Stimulated activated CD4-positive, alpha-beta T cell treated with anti-CD3 and anti-CD28 coated beads, TNF-alpha, amount 100 ng/mL, for 4 hours (primary cell): ENCODE measurements at regions not wholly inside any gene's neighbourhood (a gene's known extent, or its start where the extent isn't known, plus 50 kb on each side); places are given as distances from the start of the nearest gene placed in this dataset.
A peak's percentile ranks its signal among the peaks of the same experiment; 100 is the strongest.
"Not testable (repeated sequence)": the region's sequence is repeated elsewhere in the genome, so short reads cannot be mapped to it uniquely, and the experiment has no call there.

Experiments
- DNase-seq, 3 experiments: peaks; one replicate each; pipeline ENCODE4 v3.0.0-alpha.2; 2020; ENCODE audit warnings: low read depth in 3 of 3

DNA sequence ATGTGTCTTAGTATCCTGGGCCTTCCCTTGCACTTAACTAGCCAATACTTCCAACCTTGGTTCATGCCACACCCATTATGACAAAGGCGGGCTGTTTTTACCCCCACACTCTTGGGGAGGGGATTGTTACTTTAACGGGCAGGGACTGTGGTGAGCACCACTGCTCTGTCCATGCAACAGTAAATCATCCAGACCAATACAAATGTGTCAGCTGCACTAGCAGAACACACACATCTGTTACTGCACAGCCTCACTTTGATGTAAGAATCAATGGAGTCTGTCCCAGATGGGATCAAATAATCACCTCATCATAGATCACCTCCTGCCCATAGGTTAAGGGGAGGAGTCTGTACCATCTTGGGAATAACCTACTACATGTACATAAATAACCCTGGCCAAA lies 58.1 kb downstream of the NPAP1 start:
- no peak for DNase-seq

DNA sequence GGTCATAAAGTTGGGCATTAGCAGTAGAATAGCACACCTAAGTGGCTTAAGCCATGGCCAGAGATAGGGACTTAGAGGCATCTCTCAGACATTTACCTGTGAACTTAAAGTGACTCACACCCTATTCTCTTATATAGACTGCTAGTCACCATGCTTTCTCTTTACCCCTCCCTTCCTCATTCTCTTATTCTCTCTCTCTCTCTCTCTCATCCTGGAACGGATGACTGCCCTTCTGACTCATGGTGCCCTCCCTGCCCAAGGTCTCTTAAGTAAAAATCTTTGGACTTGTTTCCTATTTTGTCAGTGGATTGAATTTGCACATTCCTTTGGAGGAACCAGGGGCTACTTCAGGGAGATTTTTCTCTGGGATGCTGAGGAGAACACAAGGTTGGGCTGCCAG lies 58.8 kb downstream of the NPAP1 start:
- no peak for DNase-seq

- no peak for DNase-seq
Measured at GRCh38 chr15:24745290-24745689, 69.7 kb downstream of the NPAP1 start.

DNA sequence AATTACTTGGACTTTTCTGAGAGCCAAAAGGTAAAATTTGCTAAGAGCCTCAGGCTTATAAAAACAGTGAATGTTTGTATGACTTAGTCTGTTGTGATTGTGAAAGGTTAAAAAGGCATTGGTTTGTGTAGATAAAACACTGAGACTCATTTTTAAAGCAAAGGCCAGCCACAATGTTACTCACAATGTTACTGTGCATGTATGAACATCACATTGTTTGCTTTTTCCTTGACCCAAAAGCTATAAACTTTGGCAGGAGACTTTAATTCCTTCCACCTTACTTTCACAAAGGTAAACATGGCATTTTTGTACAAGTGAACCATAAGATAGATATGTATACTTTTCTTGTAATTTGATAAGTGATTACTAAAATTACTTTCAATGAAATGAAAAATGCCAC lies 70.5 kb downstream of the NPAP1 start:
- no peak for DNase-seq

GRCh38 chr15:24747376-24747775 lies 71.8 kb downstream of the NPAP1 start:
- DNase-seq, result no peak

GRCh38 chr15:24748812-24749439 lies 73.4 kb downstream of the NPAP1 start:
- DNase-seq, result no peak

DNA sequence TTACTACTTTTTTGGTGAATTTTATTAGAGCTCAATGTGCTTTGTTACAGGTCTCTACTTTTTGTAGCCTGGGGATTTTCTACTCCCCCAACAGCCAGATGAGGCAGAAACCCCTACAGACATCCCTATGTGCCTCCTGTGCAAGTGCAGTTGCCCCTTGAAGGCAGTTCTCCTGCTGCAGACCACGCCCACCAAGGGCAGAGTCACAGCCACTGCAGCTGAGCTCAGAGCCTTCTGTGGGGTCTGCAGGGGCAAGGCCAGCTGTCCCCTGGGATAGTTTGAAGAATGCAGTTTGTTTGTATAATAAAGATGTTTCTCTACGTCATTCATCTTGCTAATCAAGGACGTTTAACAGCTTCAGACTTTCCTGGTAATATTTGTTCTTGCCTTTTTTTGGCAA lies 76.8 kb downstream of the NPAP1 start:
- no peak for DNase-seq

DNA sequence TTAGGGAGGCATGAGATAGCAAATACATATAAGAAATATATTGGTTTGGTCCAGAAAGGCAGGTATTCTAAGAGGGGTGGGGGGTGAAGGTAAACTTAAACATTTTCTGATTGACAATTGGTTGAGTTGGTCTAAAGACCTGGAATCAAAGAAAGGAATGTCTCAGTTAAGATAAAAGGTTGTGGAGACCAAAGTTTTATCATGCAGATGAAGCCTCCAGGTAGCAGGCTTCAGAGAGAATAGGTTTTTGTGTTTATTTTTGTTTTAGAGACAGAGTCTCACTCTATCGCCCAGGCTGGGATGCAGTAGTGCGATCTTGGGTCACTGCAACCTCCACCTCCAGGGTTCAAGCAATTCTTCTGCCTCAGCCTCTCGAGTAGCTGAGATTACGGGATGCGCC lies 80.5 kb downstream of the NPAP1 start:
- no peak for DNase-seq

- DNase-seq, result no peak
Measured at GRCh38 chr15:24760066-24760465, 84.5 kb downstream of the NPAP1 start.

- no peak for DNase-seq
Measured at GRCh38 chr15:24761704-24762302, 86.2 kb downstream of the NPAP1 start.

DNA sequence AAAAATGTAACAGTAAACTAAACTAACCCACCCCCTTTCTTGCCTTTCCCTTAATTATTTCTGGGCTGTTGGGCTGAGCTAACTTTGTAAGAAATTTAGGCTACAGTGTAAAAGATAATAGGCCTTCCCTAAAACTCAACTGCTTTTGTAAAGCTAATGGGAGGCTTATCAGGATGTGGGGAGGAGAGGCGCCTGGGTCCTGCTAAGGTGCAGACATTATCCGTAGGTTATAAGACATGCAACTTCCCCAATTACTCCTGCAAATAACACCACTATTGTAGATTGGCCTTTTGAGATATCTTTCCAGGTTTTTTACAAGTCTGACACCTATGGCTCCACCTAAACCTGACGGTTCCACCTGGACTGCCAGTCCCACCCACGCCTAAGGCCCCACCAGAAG lies 88.3 kb downstream of the NPAP1 start:
- DNase-seq, result no peak

- no peak for DNase-seq
Measured at GRCh38 chr15:24764375-24765171, 89.0 kb downstream of the NPAP1 start.

DNA sequence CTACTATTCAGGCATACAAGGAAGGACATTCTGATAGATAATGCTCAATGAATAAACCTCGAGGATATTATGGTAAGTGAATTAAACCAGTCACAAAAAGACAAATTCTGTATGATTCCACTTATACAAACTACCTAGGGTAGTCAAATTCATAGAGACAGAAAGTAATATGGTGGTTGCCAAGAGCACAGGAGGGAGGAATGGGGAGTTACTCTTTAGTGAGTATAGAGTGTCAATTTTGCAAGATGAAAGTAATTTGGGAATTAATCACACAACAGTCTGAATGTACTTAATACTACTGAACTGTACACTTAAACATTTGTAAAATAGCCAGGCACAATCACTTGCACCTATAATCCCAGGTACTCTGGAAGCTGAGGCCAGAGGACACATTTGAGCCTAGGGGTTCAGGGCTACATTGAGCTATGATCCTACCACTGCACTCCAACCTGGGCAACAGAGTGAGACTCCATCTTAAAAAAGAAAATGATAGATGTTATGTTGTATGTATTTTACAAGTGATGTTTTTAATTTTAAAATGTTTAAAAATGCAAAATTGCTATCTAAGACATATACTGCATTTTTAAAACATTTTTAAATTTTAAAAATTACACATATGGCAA lies 91.0 kb downstream of the NPAP1 start:
- DNase-seq, result no peak

DNA sequence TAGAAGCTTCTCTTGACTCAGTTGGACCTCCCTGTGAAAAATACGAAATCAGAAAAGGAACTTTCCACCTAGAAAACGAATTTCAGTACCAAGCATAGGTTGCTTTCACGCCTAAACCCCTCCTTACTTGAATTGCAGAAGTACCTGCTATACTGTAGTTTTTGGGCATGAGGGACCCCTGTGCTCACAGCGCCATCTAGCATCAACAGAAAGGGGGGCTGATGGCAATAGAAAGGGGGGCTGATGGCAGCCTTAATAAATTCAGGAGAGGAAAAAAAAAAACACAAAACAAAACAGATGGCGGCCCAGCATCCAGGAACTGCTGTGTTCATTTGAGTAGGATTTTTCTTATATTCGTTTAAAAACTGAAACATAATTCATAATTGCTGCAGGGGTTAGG lies 96.7 kb downstream of the NPAP1 start:
- no peak for DNase-seq

DNA sequence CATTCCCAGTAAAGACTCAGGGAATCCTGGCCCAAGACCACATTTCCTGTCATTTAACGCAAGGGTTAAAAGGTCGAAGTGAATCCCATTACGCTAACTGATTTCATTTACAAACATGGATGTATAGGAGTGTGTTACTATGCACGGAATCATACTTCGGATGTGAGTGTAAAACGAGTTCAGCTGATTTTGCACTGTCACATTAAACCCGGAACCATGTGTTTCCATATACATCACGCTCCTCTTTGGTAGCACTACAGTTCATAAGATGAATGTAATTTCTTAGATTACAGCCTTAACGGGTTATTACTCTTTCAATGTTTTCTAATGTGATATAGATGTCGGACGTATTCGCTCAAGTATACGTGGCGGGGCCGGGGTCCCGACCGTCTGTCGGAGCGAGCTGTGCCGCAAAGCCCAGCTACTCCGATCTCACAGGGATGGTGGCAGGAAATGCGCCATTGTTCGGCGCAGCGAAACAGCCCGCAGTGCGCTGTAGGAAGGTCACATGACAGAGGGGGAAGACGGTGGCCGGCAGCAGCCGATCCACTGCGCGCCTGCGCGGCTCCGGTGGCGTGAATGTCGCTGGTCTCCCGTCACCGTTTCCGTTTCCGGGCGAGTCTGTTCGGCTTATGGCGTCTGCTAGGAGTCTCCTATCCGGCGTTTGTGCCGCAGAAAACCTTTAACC lies 97.3 kb downstream of the NPAP1 start:
- peak; percentile 2 to 29 (median 7) for DNase-seq

DNA sequence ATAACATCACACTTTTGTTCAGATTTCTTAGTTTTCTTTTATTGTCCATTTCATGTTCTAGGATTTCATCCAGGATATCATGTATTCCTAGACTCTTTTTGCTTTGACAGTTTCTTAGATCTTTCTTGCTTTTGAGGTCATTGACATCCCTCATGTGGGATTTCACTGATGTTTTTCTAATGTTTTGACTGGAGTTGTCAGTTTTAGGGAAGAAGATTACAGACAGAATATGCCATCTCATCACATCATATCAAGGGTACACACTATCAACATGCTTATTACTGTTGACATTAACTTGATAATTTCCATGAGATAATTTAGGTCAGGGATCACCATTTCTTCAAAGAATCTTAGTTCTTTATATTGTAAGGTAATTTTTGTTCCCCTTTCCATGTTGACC lies 101.7 kb downstream of the NPAP1 start:
- no peak for DNase-seq

- DNase-seq, result no peak
Measured at GRCh38 chr15:24784506-24784905, 108.9 kb downstream of the NPAP1 start.

DNA sequence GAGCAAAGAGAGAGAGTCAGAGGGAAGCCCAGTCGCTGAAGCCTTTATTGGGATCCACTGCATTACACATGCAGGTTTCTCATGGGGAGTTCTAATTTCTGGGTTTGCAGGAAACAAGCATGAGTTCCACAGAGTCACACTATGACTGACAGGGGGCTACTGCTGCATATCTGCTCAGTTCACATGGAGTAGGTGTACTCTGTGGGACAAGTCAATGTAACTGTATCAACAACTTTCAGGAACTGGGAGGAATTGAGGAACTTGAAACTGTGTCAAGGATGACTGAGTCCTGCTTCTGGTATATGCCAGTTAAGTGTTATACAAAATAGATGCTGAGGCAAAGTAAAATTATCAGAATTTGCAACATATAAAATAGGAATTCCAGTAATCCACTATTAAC lies 110.8 kb downstream of the NPAP1 start:
- no peak for DNase-seq

DNA sequence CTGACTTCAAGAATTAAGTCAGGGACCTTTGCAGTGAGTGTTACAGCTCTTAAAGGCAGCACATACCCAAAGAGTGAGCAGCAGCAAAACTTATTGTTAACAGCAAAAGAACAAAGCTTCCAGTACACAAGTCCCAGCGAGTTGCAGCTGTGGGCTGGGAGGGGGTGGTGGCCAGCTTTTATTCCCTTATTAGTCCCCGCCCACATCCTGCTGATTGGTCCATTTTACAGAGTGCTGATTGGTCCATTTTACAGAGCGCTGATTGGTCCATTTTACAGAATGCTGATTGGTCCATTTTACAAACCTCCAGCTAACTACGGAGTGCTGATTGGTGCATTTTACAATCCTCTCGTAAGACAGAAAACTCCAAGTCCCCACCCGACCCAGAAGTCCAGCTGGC lies 127.0 kb downstream of the NPAP1 start:
- DNase-seq, result not testable (repeated sequence)

DNA sequence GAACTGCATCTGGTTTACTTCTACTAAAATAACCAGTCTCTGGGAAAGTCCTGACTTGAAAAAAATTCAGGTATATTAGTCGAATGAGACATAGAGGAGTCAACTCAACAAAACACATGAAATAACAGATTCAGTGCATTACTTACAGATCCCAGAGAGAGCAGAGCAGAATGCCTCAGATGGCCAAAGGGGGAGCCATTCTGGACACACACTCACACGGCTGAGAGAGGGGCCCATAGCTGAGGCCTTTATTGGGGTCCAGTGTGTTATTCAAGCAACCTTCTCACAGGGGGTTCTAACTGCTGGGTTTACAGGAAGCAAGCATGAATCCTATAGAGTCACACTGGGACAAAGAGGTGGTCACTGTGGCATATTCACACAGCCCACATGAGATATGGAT lies 135.1 kb upstream of the SNRPN start:
- no peak for DNase-seq

- DNase-seq, result no peak
Measured at GRCh38 chr15:24823473-24823872, 131.3 kb upstream of the SNRPN start.

GRCh38 chr15:24832282-24832681 lies 122.5 kb upstream of the SNRPN start:
- DNase-seq, result no peak
